ENCODE measurements at regions not wholly inside any gene's neighbourhood (a gene's known extent, or its start where the extent isn't known, plus 50 kb on each side); places are given as distances from the start of the nearest gene placed in this dataset.

DNA sequence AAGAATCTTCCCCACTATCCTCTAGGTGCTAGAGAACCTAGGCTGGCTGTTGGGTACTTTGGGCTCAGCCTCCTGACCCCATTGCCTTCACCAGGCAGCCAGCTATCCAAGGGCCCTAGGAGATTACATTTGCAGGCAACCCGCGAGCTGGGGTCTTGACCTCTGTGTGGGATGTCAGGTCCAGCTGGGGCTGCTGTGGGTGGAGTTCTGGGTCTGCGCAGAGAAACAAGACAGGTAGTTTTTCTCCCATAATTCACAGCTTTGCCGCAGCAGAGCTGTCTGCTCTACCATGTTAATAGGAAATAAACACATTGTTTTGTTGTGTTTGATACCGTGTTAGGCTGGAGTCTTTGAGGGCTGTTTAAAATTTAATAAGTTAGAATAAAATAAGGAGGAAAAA is 142.8 kb upstream of the PLET1 start (continued):
- no peak for TF ChIP-seq ZNF425 (CRISPR knock-in tag; conservative IDR thresholded peaks at IDR 0.05)
- TF ChIP-seq IRF1 (CRISPR knock-in tag; IDR thresholded peaks at IDR 0.05): no peak
- TF ChIP-seq NFE2L1 (CRISPR knock-in tag; IDR thresholded peaks at IDR 0.05): no peak
- TF ChIP-seq, protein P1, sequence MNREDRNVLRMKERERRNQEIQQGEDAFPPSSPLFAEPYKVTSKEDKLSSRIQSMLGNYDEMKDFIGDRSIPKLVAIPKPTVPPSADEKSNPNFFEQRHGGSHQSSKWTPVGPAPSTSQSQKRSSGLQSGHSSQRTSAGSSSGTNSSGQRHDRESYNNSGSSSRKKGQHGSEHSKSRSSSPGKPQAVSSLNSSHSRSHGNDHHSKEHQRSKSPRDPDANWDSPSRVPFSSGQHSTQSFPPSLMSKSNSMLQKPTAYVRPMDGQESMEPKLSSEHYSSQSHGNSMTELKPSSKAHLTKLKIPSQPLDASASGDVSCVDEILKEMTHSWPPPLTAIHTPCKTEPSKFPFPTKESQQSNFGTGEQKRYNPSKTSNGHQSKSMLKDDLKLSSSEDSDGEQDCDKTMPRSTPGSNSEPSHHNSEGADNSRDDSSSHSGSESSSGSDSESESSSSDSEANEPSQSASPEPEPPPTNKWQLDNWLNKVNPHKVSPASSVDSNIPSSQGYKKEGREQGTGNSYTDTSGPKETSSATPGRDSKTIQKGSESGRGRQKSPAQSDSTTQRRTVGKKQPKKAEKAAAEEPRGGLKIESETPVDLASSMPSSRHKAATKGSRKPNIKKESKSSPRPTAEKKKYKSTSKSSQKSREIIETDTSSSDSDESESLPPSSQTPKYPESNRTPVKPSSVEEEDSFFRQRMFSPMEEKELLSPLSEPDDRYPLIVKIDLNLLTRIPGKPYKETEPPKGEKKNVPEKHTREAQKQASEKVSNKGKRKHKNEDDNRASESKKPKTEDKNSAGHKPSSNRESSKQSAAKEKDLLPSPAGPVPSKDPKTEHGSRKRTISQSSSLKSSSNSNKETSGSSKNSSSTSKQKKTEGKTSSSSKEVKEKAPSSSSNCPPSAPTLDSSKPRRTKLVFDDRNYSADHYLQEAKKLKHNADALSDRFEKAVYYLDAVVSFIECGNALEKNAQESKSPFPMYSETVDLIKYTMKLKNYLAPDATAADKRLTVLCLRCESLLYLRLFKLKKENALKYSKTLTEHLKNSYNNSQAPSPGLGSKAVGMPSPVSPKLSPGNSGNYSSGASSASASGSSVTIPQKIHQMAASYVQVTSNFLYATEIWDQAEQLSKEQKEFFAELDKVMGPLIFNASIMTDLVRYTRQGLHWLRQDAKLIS (CRISPR knock-in tag; IDR thresholded peaks at IDR 0.05; ENCODE audit: borderline replicate concordance): no peak
- TF ChIP-seq RORB (CRISPR knock-in tag; IDR thresholded peaks at IDR 0.05): no peak
- TF ChIP-seq CTCF (IDR thresholded peaks at IDR 0.05): no peak
- TF ChIP-seq GABPB1 (CRISPR knock-in tag; IDR thresholded peaks at IDR 0.05): no peak
- no peak for TF ChIP-seq CREM (CRISPR knock-in tag; IDR thresholded peaks at IDR 0.05)
- no peak for TF ChIP-seq MAX (CRISPR knock-in tag; IDR thresholded peaks at IDR 0.05)
- no peak for TF ChIP-seq TEAD1 (CRISPR knock-in tag; IDR thresholded peaks at IDR 0.05)
- TF ChIP-seq FOXP4 (CRISPR knock-in tag; IDR thresholded peaks at IDR 0.05): no peak
- TF ChIP-seq ZNF416 (CRISPR knock-in tag; IDR thresholded peaks at IDR 0.05): no peak
- TF ChIP-seq, protein P2, sequence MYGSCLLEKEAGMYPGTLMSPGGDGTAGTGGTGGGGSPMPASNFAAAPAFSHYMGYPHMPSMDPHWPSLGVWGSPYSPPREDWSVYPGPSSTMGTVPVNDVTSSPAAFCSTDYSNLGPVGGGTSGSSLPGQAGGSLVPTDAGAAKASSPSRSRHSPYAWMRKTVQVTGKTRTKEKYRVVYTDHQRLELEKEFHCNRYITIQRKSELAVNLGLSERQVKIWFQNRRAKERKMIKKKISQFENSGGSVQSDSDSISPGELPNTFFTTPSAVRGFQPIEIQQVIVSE (CRISPR knock-in tag; IDR thresholded peaks at IDR 0.05; ENCODE audit: borderline replicate concordance): no peak

DNA sequence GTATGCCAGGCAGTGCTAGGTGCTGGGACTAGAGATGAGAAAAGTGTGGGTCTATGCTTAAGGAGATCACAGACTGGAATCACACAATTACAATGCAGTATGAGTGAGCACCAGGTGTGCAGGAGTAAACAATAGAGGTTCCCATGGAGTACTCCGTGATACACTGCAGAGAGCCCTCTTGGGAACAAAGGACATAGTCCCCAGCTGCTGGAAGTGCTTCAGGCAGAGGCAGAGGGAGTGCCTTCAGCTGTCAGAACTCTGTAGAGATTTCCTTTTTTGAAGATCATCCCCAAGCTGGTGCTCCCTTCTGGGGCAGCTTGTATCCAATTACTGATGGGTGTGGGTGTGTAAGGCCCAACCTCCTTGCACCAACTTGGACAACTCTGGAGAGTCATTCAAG is 143.5 kb upstream of the PLET1 start:
- 0 out of 2 replicates have a peak, but pooled peaks have one; percentile 42 for TF ChIP-seq ZNF263 (CRISPR knock-in tag; IDR thresholded peaks at IDR 0.05; ENCODE audit: low read depth)
- no peak for TF ChIP-seq ESRRA (CRISPR knock-in tag; IDR thresholded peaks at IDR 0.05; ENCODE audit: borderline replicate concordance)
- no peaks in the 10 kb centered on the region for H3K36me3 Mint-ChIP-seq
- no peak overlapping the region for H3K27ac Mint-ChIP-seq

More for the DNA sequence above, 143.5 kb upstream of the PLET1 start:
- DNase-seq (ENCODE audit: low spot score) (no peak), ATAC-seq (peak; percentile 17; the same call in 1 of the 2 replicates)
- Mint-ChIP-seq H3K4me1 (peaks cover 15% of the 10 kb centered on the region), H3K4me3 (no peak overlapping the region), H3K27me3 (ENCODE audit: low read depth) (peaks cover 4% of the 10 kb centered on the region; the same call in 1 of the 2 replicates), H3K9me3 (no peaks in the 10 kb centered on the region)
- POLR2A ChIA-PET: no interaction called here
- CTCF ChIA-PET: interaction anchor here (1.8 kb wide), 1 partner anchor 50 kb away, joined by 6 read pairs; no protein-coding TSS in a partner anchor

Data from WTC11 (cell line).